ENCODE measurements at regions not wholly inside any gene's neighbourhood (a gene's known extent, or its start where the extent isn't known, plus 50 kb on each side); places are given as distances from the start of the nearest gene placed in this dataset.
"Not testable (repeated sequence)": the region's sequence is repeated elsewhere in the genome, so short reads cannot be mapped to it uniquely, and the experiment has no call there.

DNA sequence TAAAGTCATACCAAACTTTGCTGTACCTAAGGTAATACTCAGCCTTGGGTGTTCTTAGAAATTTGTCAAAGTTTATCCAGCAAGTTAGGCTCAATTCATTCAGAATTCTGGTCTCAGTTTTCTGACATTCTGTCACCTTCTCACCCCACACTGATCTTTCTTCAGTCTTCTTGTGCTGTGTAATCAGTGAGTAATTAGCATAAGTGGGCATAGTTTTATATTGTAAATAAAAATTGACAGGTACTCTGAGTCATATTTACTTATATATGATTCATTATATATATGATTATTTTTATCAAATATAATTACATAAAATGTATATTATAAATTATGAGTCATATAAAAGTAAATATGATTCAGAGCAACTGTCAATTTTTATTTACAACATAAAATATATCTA, 170.9 kb upstream of the MAGI2 start:
- DNase-seq (ENCODE audit: low read depth in 2 of 2) = no peak

DNA sequence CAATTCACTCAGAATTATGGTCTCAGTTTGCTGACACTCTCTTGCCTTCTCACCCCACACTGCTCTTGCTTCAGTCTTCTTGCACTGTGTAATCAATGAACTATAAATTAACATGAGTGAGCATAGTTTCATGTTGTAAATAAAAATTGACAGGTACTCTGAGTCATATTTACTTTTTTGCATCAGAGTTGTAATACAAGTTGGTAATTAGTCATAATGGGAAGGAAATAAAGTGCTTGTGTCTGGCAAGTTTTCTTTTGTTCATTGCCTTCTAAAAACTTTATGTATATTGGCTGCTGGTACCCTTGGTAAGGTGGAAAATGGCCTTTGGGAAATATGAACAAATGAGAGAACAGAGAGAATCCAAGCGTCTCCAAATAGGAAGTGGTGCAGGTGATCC, 169.3 kb upstream of the MAGI2 start:
- no peak for DNase-seq (ENCODE audit: low read depth in 2 of 2)

DNA sequence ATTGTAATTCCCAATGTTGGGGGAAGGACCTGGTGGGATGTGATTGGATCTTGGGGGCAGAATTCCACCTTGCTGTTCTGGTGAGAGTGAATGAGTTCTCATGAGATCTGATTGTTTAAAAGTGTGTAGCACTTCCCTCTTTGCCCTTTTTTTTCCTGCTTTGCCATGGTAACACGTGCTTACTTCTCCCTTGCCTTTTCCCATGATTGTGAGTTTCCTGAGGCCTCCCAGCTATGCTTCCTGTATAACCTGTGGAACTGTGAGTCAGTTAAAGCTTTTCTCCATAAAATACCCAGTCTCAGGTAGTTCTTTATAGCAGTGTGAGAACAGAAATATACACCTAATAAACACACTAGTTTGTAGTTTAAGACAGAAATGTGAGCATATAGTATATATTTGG, 166.8 kb upstream of the MAGI2 start:
- no peak for DNase-seq (ENCODE audit: low read depth in 2 of 2)

GRCh38 chr7:79619216-79619615, 165.7 kb upstream of the MAGI2 start:
- DNase-seq (ENCODE audit: low read depth in 2 of 2) = no peak

DNA sequence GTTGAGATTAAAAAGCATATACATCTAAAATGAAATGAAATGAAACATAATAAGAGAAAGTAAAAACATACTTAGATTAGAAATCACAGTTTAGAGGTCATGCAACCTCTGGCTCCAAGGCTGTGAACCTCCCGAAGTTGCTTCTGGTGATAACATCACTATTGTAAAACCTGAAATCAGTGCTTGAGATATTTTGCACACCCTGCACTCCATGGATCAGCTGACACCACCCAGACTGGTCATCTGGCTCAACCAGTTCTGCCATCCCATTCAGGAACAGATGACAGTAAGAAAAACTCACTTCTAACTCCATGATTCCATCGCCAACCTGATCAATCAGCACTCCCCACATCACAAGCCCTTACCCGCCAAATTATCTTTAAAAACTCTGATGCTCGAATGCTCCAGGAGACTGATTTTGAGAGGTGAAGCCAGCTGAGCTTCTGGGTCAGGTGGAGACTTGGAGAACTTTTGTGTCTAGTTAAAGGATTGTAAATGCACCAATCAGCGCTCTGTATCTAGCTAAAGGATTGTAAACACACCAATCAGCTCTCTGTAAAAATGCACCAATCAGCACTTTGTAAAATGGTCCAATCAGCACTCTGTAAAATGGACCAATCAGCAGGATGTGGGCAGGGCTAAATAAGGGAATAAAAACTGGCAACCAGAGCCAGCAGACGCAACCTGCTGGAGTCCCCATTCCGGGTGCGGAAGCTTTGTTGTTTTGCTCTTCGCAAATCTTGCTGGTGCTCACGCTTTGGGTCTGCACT, 162.6 kb upstream of the MAGI2 start:
- DNase-seq (ENCODE audit: low read depth in 2 of 2) = no peak

GRCh38 chr7:79615466-79615865, 162.0 kb upstream of the MAGI2 start:
- DNase-seq (ENCODE audit: low read depth in 2 of 2) = no peak

GRCh38 chr7:79612903-79613302, 159.4 kb upstream of the MAGI2 start:
- DNase-seq (ENCODE audit: low read depth in 2 of 2) = no peak

GRCh38 chr7:79612022-79612421, 158.6 kb upstream of the MAGI2 start:
- no peak for DNase-seq (ENCODE audit: low read depth in 2 of 2)

- DNase-seq (ENCODE audit: low read depth in 2 of 2) = no peak
These were observed 157.4 kb upstream of the MAGI2 start for GRCh38 chr7:79610748-79611304.

DNA sequence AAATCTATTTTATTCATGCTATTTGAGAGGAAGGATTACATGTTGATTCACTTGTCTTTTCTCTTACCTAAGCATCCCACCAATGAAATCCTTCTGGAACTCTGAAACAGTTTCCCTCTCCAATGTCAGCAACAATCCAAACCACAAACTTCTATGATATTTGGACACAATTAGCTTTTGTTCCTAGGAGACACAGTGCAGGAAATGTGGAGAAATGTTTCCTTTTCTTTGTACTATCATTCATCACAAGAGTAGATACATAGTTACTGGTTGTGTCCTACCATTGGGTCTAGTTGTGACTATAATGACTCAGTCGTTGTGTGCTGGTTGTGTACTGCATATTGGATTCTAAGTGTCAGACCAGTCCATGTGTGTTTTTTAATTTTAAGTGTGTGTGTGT, 156.8 kb upstream of the MAGI2 start:
- DNase-seq (ENCODE audit: low read depth in 2 of 2) = no peak

- no peak for DNase-seq (ENCODE audit: low read depth in 2 of 2)
These were observed 154.5 kb upstream of the MAGI2 start for GRCh38 chr7:79608005-79608404.

DNA sequence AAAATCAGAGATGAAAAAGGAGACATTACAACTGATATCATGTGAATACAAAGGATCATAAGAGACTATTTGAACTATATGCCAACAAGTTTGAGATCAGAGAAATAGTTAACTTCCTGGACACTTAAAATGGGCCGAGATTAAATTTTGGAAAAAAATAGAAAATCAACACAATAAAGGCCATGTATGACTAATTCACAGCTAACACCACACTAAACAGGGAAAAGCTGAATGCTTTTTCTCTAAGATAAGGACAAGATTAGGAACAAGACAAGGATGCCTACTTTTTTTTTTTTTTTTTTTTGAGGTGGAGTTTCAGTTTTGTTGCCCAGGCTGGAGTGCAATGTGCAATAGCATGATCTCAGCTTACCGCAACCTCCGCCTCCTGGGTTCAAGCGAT, 151.4 kb upstream of the MAGI2 start:
- no peak for DNase-seq (ENCODE audit: low read depth in 2 of 2)

DNA sequence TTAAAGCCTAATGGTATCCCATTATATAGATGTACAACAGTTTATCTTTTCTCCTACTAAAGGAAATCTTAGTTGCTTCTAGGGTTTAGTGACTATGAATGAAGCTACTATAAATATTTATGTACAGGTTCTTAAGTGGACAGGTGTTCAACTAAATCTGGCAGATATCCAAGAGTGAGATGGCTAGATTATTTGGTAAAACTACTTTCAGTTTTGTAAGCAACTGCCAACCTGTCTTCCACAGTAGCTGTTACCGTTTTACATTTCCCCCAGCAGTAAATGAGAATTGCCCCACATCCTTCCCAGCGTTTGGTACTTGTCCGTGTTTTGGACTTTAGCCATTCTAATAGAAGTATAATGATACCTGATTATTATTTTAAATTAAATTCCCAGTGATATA, 144.9 kb upstream of the MAGI2 start:
- no peak for DNase-seq (ENCODE audit: low read depth in 2 of 2)

DNA sequence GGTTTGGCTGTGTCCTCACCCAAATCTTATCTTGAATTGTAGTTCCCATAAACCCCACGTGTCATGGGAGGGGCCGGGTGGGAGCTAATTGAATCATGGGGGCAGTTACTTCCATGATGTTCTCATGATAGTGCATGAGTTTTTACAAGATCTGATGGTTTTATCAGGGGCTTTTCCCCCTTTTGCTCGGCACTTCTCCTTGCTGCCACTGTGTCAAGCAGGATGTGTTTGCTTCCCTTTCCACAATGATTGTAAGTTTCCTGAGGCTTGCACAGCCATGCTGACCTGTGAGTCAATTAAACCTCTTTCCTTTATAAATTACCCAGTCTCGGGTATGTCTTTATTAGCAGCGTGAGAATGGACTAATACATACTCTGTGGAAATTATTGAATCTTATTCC, 141.2 kb upstream of the MAGI2 start:
- DNase-seq (ENCODE audit: low read depth in 2 of 2) = not testable (repeated sequence)

GRCh38 chr7:79593866-79594301, 140.4 kb upstream of the MAGI2 start:
- DNase-seq (ENCODE audit: low read depth in 2 of 2) = no peak

DNA sequence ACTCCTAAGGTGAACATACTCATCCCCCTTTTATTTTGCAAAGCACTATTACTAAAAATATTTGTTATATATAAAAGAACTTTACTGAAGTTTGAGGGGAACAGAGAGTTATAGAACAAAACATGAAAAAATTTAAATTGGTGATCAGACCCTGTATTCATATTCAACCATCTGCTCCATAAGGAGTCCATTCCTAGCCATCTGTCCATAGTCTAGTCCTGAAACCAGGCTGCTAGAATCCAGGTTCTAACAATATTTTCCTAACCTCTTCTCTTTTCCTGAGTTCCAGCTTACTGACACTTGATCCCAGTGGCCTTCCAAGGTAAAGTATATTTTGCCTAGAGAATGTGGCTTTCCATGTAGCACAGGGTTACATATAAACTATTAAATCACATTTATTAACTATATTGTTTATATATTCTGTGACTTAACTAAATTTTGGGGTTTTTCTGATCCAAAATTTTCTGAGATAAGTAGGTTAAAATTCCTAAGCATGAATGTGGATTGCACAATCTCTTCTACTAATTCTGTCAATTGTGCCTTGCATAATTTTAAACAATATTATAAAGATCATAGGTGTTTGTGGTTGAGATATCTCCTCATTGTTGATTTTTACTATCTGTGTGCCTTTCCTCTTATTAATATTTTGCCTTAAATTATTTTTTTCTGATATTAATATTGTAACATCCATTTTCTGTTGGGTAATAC, 137.6 kb upstream of the MAGI2 start:
- no peak for DNase-seq (ENCODE audit: low read depth in 2 of 2)

GRCh38 chr7:79590391-79590790, 136.9 kb upstream of the MAGI2 start:
- no peak for DNase-seq (ENCODE audit: low read depth in 2 of 2)

DNA sequence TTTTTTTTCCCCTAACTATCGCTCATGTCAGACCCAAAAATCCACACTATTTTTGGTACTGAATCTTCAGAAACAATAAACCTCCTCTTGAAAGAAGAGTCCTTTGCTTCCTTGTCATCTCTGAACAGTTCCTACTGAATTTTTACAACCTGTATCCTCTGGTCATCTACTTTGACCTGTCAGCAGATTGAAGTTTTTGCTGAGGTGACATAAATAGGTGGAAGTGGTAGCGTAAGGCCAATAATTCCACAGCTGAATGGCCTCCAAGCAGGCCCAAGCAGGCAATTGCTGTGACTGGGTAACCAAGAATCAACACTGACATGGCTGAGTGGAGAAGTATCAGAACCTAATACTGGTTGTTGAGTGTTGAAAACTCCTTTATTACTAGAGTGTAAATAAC, 117.4 kb upstream of the MAGI2 start:
- no peak for DNase-seq (ENCODE audit: low read depth in 2 of 2)

GRCh38 chr7:79563821-79564522, 110.5 kb upstream of the MAGI2 start:
- no peak for DNase-seq (ENCODE audit: low read depth in 2 of 2)

DNA sequence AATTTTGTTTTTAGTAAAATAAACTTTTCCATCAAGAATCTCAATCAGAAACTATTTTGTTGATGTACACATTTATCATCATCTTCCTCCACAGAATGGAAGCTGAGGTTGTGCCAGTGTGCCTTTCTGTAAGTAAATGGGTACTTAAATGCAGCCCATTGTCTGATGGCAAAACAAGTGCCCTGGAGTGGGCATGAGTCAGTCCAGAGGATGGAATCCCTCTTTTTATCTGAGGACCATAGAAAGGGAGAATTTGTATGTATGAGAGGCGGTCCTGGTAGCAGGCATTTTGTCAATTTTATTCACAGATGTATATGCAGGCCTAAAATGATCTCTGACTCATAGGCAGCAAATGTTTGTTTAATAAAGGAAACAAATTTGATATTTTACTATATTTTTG, 102.1 kb upstream of the MAGI2 start:
- no peak for DNase-seq (ENCODE audit: low read depth in 2 of 2)

GRCh38 chr7:79553811-79554555, 100.5 kb upstream of the MAGI2 start:
- DNase-seq (ENCODE audit: low read depth in 2 of 2) = no peak

- DNase-seq (ENCODE audit: low read depth in 2 of 2) = no peak
These were observed 99.0 kb upstream of the MAGI2 start for GRCh38 chr7:79552463-79552862.

Measured in stimulated activated CD4-positive, alpha-beta T cell treated with anti-CD3 and anti-CD28 coated beads, Interleukin-1b, Interleukin-23, amount 100 ng/mL, for 4 hours (primary cell).